ENCODE measurements at regions not wholly inside any gene's neighbourhood (a gene's known extent, or its start where the extent isn't known, plus 50 kb on each side); places are given as distances from the start of the nearest gene placed in this dataset.

- peaks cover 10% of the 10 kb centered on the region for H3K27me3 Mint-ChIP-seq (ENCODE audit: unreplicated experiment)
- no peak for DNase-seq
- H3K27ac Mint-ChIP-seq (ENCODE audit: unreplicated experiment) = no peak overlapping the region
- H3K4me3 Mint-ChIP-seq (ENCODE audit: unreplicated experiment) = no peak overlapping the region
- H3K36me3 Mint-ChIP-seq (ENCODE audit: unreplicated experiment) = peaks cover 5% of the 10 kb centered on the region
- H3K9me3 Mint-ChIP-seq (ENCODE audit: unreplicated experiment) = peaks cover 3% of the 10 kb centered on the region
- TF ChIP-seq, protein P1, sequence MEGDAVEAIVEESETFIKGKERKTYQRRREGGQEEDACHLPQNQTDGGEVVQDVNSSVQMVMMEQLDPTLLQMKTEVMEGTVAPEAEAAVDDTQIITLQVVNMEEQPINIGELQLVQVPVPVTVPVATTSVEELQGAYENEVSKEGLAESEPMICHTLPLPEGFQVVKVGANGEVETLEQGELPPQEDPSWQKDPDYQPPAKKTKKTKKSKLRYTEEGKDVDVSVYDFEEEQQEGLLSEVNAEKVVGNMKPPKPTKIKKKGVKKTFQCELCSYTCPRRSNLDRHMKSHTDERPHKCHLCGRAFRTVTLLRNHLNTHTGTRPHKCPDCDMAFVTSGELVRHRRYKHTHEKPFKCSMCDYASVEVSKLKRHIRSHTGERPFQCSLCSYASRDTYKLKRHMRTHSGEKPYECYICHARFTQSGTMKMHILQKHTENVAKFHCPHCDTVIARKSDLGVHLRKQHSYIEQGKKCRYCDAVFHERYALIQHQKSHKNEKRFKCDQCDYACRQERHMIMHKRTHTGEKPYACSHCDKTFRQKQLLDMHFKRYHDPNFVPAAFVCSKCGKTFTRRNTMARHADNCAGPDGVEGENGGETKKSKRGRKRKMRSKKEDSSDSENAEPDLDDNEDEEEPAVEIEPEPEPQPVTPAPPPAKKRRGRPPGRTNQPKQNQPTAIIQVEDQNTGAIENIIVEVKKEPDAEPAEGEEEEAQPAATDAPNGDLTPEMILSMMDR (IDR thresholded peaks at IDR 0.05; ENCODE audit: partially characterized antibody, unreplicated experiment) = no peak
- H3K4me1 Mint-ChIP-seq (ENCODE audit: low read depth, unreplicated experiment) = no peaks in the 10 kb centered on the region
Measured at GRCh38 chr10:131690805-131691239, 210.0 kb upstream of the PPP2R2D start.

- Mint-ChIP-seq H3K9me3 (ENCODE audit: unreplicated experiment) (peaks cover 3% of the 10 kb centered on the region), H3K27ac (ENCODE audit: unreplicated experiment) (no peak overlapping the region)
Measured at GRCh38 chr10:131691481-131692090, 209.2 kb upstream of the PPP2R2D start.

GRCh38 chr10:131692176-131692575, 208.6 kb upstream of the PPP2R2D start:
- H3K4me3 Mint-ChIP-seq (ENCODE audit: unreplicated experiment) = no peak overlapping the region
- peaks cover 5% of the 10 kb centered on the region for H3K36me3 Mint-ChIP-seq (ENCODE audit: unreplicated experiment)
- no peak overlapping the region for H3K27ac Mint-ChIP-seq (ENCODE audit: unreplicated experiment)

More at GRCh38 chr10:131691481-131692090, 209.2 kb upstream of the PPP2R2D start:
- no peak for DNase-seq
- no peak overlapping the region for H3K4me3 Mint-ChIP-seq (ENCODE audit: unreplicated experiment)
- H3K27me3 Mint-ChIP-seq (ENCODE audit: unreplicated experiment) = peaks cover 10% of the 10 kb centered on the region
- TF ChIP-seq, protein P1 (IDR thresholded peaks at IDR 0.05; ENCODE audit: partially characterized antibody, unreplicated experiment) = no peak
- H3K36me3 Mint-ChIP-seq (ENCODE audit: unreplicated experiment) = peaks cover 5% of the 10 kb centered on the region
- no peaks in the 10 kb centered on the region for H3K4me1 Mint-ChIP-seq (ENCODE audit: low read depth, unreplicated experiment)

DNA sequence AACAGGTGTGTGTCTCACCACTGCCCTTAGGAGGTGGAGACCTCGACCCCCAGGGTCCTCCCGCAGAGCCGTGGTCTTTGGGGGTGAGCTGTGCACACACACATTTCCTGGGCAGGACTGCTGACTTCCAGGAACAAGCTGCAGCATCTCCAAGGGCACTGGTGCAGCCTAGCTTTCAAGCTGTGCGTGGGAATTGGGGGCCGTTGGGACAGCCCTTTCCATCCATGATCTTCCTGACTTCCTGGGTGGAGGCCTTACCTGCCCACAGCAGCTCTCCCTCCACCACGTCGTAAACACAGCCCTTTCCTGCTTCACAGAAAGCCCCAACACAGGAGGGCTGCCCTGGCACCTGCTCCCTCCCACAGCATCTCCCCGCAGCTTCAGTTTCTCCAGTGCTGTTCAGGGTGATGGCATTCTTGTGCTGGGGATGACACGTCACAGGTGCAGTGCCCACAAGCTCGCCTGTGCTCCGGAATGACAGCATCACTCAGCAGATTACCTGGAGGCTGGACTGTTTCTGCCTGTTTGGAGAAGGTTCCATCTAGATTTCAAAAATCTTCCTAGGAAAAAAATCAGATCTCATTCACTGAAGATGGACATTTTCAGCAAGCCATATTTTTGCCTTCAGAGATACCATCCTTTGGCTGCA, 208.0 kb upstream of the PPP2R2D start:
- peaks cover 10% of the 10 kb centered on the region for H3K27me3 Mint-ChIP-seq (ENCODE audit: unreplicated experiment)
- peaks cover 5% of the 10 kb centered on the region for H3K36me3 Mint-ChIP-seq (ENCODE audit: unreplicated experiment)
- TF ChIP-seq, protein P1 (IDR thresholded peaks at IDR 0.05; ENCODE audit: partially characterized antibody, unreplicated experiment) = no peak
- peaks cover 3% of the 10 kb centered on the region for H3K9me3 Mint-ChIP-seq (ENCODE audit: unreplicated experiment)
- no peaks in the 10 kb centered on the region for H3K4me1 Mint-ChIP-seq (ENCODE audit: low read depth, unreplicated experiment)
- H3K4me3 Mint-ChIP-seq (ENCODE audit: unreplicated experiment) = no peak overlapping the region
- no peak overlapping the region for H3K27ac Mint-ChIP-seq (ENCODE audit: unreplicated experiment)
- no peak for DNase-seq

More at GRCh38 chr10:131692176-131692575, 208.6 kb upstream of the PPP2R2D start:
- no peak for DNase-seq
- no peaks in the 10 kb centered on the region for H3K4me1 Mint-ChIP-seq (ENCODE audit: low read depth, unreplicated experiment)
- H3K27me3 Mint-ChIP-seq (ENCODE audit: unreplicated experiment) = peaks cover 10% of the 10 kb centered on the region
- TF ChIP-seq, protein P1 (IDR thresholded peaks at IDR 0.05; ENCODE audit: partially characterized antibody, unreplicated experiment) = no peak
- peaks cover 3% of the 10 kb centered on the region for H3K9me3 Mint-ChIP-seq (ENCODE audit: unreplicated experiment)

- Mint-ChIP-seq H3K9me3 (ENCODE audit: unreplicated experiment) (peaks cover 3% of the 10 kb centered on the region), H3K27ac (ENCODE audit: unreplicated experiment) (no peak overlapping the region), H3K27me3 (ENCODE audit: unreplicated experiment) (peaks cover 9% of the 10 kb centered on the region), H3K4me1 (ENCODE audit: low read depth, unreplicated experiment) (no peaks in the 10 kb centered on the region), H3K4me3 (ENCODE audit: unreplicated experiment) (no peak overlapping the region), H3K36me3 (ENCODE audit: unreplicated experiment) (peaks cover 5% of the 10 kb centered on the region)
- DNase-seq = no peak
- TF ChIP-seq, protein P1 (IDR thresholded peaks at IDR 0.05; ENCODE audit: partially characterized antibody, unreplicated experiment) = no peak
Measured at GRCh38 chr10:131693766-131694165, 207.0 kb upstream of the PPP2R2D start.
